ENCODE measurements at regions not wholly inside any gene's neighbourhood (a gene's known extent, or its start where the extent isn't known, plus 50 kb on each side); places are given as distances from the start of the nearest gene placed in this dataset.

- no peak for TF ChIP-seq CTCF (IDR thresholded peaks at IDR 0.05; ENCODE audit: low read depth, low read length)
- peak; percentile 5 to 14 for DNase-seq (ENCODE audit: low read depth in 2 of 2)
- H3K4me3 ChIP-seq (replicated peaks in 1 of 2; ENCODE audit: low read depth in 2 of 2, low read length in 2 of 2) = no peak overlapping the region
Measured at GRCh38 chr10:10096296-10096695, 921.4 kb upstream of the CELF2 start.

GRCh38 chr10:10096898-10097297 lies 920.8 kb upstream of the CELF2 start:
- H3K4me3 ChIP-seq (replicated peaks in 1 of 2; ENCODE audit: low read depth in 2 of 2, low read length in 2 of 2) = no peak overlapping the region
- no peak for DNase-seq (ENCODE audit: low read depth in 2 of 2)
- no peak for TF ChIP-seq CTCF (IDR thresholded peaks at IDR 0.05; ENCODE audit: low read depth, low read length)

GRCh38 chr10:10101106-10101505 lies 916.6 kb upstream of the CELF2 start:
- no peak for DNase-seq (ENCODE audit: low read depth in 2 of 2)
- no peak overlapping the region for H3K4me3 ChIP-seq (replicated peaks in 1 of 2; ENCODE audit: low read depth in 2 of 2, low read length in 2 of 2)
- no peak for TF ChIP-seq CTCF (IDR thresholded peaks at IDR 0.05; ENCODE audit: low read depth, low read length)

GRCh38 chr10:10110844-10111490 lies 906.7 kb upstream of the CELF2 start:
- TF ChIP-seq CTCF (IDR thresholded peaks at IDR 0.05; ENCODE audit: low read depth, low read length) = no peak
- no peak for DNase-seq (ENCODE audit: low read depth in 2 of 2)

GRCh38 chr10:10118131-10118530 lies 899.5 kb upstream of the CELF2 start:
- no peak overlapping the region for H3K4me3 ChIP-seq (replicated peaks in 1 of 2; ENCODE audit: low read depth in 2 of 2, low read length in 2 of 2)
- TF ChIP-seq CTCF (IDR thresholded peaks at IDR 0.05; ENCODE audit: low read depth, low read length) = no peak

More at GRCh38 chr10:10110844-10111490, 906.7 kb upstream of the CELF2 start:
- H3K4me3 ChIP-seq (replicated peaks in 1 of 2; ENCODE audit: low read depth in 2 of 2, low read length in 2 of 2) = no peak overlapping the region

GRCh38 chr10:10120671-10121070 lies 897.0 kb upstream of the CELF2 start:
- no peak for DNase-seq (ENCODE audit: low read depth in 2 of 2)
- TF ChIP-seq CTCF (IDR thresholded peaks at IDR 0.05; ENCODE audit: low read depth, low read length) = no peak
- H3K4me3 ChIP-seq (replicated peaks in 1 of 2; ENCODE audit: low read depth in 2 of 2, low read length in 2 of 2) = no peak overlapping the region

More at GRCh38 chr10:10118131-10118530, 899.5 kb upstream of the CELF2 start:
- no peak for DNase-seq (ENCODE audit: low read depth in 2 of 2)

- no peak for TF ChIP-seq CTCF (IDR thresholded peaks at IDR 0.05; ENCODE audit: low read depth, low read length)
- DNase-seq (ENCODE audit: low read depth in 2 of 2) = no peak
- H3K4me3 ChIP-seq (replicated peaks in 1 of 2; ENCODE audit: low read depth in 2 of 2, low read length in 2 of 2) = no peak overlapping the region
Measured at GRCh38 chr10:10125676-10126075, 892.0 kb upstream of the CELF2 start.
